ENCODE measurements at regions not wholly inside any gene's neighbourhood (a gene's known extent, or its start where the extent isn't known, plus 50 kb on each side); places are given as distances from the start of the nearest gene placed in this dataset.

DNA sequence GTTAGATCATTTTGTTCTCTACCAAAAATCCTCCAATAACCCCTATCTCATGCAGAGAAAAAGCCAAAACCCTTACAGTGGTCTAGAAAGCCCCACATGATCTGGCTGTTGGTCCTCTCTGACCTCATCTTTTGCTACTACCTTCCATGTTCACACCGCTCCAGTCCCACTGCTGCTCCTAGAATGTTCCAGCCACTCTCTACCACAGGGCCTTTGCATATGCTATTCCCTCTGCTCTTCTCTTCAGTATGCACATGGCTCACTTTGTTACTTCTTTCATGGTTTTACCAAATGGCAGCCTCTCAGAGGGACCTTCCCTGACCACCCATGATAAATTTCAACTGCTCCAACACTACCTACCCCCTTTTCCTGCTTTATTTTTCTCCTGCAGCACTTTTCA lies 193.5 kb upstream of the CCDC150 start:
- TF ChIP-seq POLR2A (IDR thresholded peaks at IDR 0.05; ENCODE audit: low read depth, low read length) (no peak), POLR2AphosphoS5 (IDR thresholded peaks at IDR 0.05; ENCODE audit: insufficient read depth, low read depth, low read length) (no peak), EZH2 (IDR thresholded peaks at IDR 0.05; ENCODE audit: borderline replicate concordance, low read depth, low read length, severe bottlenecking) (no peak), MYC (IDR thresholded peaks at IDR 0.05; ENCODE audit: low read depth, low read length) (no peak)
- TF ChIP-seq, protein P1, sequence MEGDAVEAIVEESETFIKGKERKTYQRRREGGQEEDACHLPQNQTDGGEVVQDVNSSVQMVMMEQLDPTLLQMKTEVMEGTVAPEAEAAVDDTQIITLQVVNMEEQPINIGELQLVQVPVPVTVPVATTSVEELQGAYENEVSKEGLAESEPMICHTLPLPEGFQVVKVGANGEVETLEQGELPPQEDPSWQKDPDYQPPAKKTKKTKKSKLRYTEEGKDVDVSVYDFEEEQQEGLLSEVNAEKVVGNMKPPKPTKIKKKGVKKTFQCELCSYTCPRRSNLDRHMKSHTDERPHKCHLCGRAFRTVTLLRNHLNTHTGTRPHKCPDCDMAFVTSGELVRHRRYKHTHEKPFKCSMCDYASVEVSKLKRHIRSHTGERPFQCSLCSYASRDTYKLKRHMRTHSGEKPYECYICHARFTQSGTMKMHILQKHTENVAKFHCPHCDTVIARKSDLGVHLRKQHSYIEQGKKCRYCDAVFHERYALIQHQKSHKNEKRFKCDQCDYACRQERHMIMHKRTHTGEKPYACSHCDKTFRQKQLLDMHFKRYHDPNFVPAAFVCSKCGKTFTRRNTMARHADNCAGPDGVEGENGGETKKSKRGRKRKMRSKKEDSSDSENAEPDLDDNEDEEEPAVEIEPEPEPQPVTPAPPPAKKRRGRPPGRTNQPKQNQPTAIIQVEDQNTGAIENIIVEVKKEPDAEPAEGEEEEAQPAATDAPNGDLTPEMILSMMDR (IDR thresholded peaks at IDR 0.05; ENCODE audit: extremely low read depth in 1 of 2, insufficient read depth in 1 of 2, low read depth in 1 of 2, low read length in 2 of 2): no peak

Measured in endothelial cell of umbilical vein (primary cell).